ENCODE measurements at regions not wholly inside any gene's neighbourhood (a gene's known extent, or its start where the extent isn't known, plus 50 kb on each side); places are given as distances from the start of the nearest gene placed in this dataset.

- no peak overlapping the region for H3K27ac ChIP-seq (replicated peaks)
- no peaks in the 10 kb centered on the region for H3K27me3 ChIP-seq (ENCODE audit: insufficient read depth, poor library complexity, severe bottlenecking)
- no peak for DNase-seq (ENCODE audit: low read depth in 1 of 2, low spot score in 1 of 2)
- TF ChIP-seq GABPA (IDR thresholded peaks at IDR 0.05; ENCODE audit: low read depth) (no peak), REST (IDR thresholded peaks at IDR 0.05; ENCODE audit: insufficient replicate concordance, low read depth) (no peak), POLR2AphosphoS5 (IDR thresholded peaks at IDR 0.05; ENCODE audit: low read depth) (no peak), SPI1 (IDR thresholded peaks at IDR 0.05; ENCODE audit: borderline replicate concordance, low read depth) (no peak)
- TF ChIP-seq, protein P1, sequence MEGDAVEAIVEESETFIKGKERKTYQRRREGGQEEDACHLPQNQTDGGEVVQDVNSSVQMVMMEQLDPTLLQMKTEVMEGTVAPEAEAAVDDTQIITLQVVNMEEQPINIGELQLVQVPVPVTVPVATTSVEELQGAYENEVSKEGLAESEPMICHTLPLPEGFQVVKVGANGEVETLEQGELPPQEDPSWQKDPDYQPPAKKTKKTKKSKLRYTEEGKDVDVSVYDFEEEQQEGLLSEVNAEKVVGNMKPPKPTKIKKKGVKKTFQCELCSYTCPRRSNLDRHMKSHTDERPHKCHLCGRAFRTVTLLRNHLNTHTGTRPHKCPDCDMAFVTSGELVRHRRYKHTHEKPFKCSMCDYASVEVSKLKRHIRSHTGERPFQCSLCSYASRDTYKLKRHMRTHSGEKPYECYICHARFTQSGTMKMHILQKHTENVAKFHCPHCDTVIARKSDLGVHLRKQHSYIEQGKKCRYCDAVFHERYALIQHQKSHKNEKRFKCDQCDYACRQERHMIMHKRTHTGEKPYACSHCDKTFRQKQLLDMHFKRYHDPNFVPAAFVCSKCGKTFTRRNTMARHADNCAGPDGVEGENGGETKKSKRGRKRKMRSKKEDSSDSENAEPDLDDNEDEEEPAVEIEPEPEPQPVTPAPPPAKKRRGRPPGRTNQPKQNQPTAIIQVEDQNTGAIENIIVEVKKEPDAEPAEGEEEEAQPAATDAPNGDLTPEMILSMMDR (IDR thresholded peaks at IDR 0.05; ENCODE audit: insufficient read depth, low read length): no peak
- no peak overlapping the region for H3K4me3 ChIP-seq (replicated peaks; ENCODE audit: insufficient read depth, low read length)
Observed at GRCh38 chr2:215530191-215530968, 94.5 kb upstream of the FN1 start.

DNA sequence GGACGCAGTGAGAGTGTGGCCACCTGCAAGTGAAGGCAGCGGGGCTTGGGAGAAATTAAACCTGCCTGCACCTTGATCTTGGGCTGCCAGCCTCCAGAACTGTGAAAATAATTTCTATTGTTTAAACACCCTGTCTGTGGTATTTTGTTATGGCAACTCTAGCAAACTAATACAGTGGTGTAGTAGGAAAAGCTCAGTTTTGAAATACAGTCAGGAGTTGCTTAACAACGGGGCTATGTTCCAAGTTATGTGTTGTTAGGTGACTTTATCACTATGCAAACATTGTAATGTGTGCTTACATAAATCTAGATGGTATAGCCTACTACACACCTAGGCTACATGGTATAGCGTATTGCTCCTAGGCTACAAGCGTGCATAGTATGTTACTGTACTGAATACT lies 93.4 kb upstream of the FN1 start:
- TF ChIP-seq REST (IDR thresholded peaks at IDR 0.05; ENCODE audit: insufficient replicate concordance, low read depth) (no peak), SPI1 (IDR thresholded peaks at IDR 0.05; ENCODE audit: borderline replicate concordance, low read depth) (no peak), POLR2AphosphoS5 (IDR thresholded peaks at IDR 0.05; ENCODE audit: low read depth) (no peak), GABPA (IDR thresholded peaks at IDR 0.05; ENCODE audit: low read depth) (no peak)
- TF ChIP-seq, protein P1 (IDR thresholded peaks at IDR 0.05; ENCODE audit: insufficient read depth, low read length): no peak
- no peak overlapping the region for H3K27ac ChIP-seq (replicated peaks)

GRCh38 chr2:215528555-215528954 lies 92.7 kb upstream of the FN1 start:
- DNase-seq (ENCODE audit: low read depth in 1 of 2, low spot score in 1 of 2): no peak
- TF ChIP-seq POLR2AphosphoS5 (IDR thresholded peaks at IDR 0.05; ENCODE audit: low read depth): no peak
- no peak for TF ChIP-seq SPI1 (IDR thresholded peaks at IDR 0.05; ENCODE audit: borderline replicate concordance, low read depth)
- no peak for TF ChIP-seq GABPA (IDR thresholded peaks at IDR 0.05; ENCODE audit: low read depth)
- TF ChIP-seq, protein P1 (IDR thresholded peaks at IDR 0.05; ENCODE audit: insufficient read depth, low read length): no peak
- no peak for TF ChIP-seq REST (IDR thresholded peaks at IDR 0.05; ENCODE audit: insufficient replicate concordance, low read depth)
- H3K27me3 ChIP-seq (ENCODE audit: insufficient read depth, poor library complexity, severe bottlenecking): no peaks in the 10 kb centered on the region
- H3K27ac ChIP-seq (replicated peaks): no peak overlapping the region
- no peak overlapping the region for H3K4me3 ChIP-seq (replicated peaks; ENCODE audit: insufficient read depth, low read length)

More for the DNA sequence above, 93.4 kb upstream of the FN1 start:
- H3K4me3 ChIP-seq (replicated peaks; ENCODE audit: insufficient read depth, low read length): no peak overlapping the region
- H3K27me3 ChIP-seq (ENCODE audit: insufficient read depth, poor library complexity, severe bottlenecking): no peaks in the 10 kb centered on the region
- DNase-seq (ENCODE audit: low read depth in 1 of 2, low spot score in 1 of 2): no peak

Measured in HL-60 (cell line).